ENCODE measurements at regions not wholly inside any gene's neighbourhood (a gene's known extent, or its start where the extent isn't known, plus 50 kb on each side); places are given as distances from the start of the nearest gene placed in this dataset.

DNA sequence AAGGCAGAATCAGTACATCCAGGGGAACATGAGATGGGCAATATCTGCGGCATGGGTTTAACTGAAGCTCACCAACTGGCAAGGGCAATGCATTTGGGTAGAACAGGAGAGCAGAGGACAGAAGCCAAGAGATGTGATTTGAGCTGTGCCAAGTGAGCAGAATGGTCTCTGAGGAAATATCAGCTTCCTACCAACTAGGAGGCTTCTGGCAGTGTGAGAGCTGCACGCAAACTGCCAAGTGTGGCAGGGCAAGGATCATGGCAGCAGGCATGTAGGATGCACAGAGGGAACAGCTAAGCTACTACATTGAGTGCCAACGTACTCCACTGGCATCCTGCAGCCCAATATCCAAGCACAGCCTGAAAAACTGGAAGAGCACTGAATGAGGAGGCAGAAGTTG lies 1036.5 kb downstream of the TUSC7 start:
- no peak for DNase-seq

DNA sequence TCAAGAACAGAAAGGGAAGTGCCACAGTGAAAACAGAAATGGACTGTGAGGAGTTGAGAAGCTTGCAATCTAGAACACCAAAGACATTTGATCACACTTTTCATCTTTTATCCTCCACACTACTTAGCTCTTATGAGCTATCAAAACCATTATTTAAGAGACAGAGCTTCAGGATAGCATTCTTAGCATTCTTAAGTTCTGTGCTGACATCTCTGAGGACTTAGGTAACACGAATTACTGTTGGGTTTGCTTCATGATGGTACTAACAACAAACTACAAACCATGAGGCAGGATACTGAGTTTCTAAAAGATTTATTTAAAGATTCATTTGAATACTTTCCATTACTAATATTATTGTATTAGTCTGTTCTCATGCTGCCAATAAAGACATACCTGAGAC lies 1038.6 kb downstream of the TUSC7 start:
- DNase-seq = no peak

DNA sequence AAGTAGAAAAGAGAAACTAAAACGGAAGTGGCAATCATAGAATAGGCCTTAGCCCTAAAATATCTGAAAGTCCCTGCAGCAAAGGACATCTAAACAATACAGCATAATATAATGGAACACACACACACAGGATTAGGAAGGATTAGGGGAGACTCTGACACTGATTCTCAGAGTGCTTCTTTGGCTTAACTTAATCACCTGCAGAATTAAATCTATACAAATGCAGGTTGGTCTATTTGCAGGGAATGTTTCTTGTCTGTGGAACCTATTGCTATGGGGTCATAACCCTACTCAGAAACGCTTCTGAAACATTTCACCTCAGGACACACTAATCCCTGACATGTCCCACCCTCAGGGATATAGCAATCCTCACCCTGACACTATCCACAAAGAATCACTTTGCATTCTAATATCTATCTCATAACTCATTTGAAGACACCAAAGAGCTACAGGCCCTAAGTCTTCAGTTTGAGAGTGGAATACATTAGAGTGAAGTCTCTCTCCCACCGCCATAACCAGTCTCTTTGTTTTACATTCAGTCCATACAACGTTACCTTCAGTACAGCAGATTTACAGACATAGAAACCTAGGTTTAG lies 1041.2 kb downstream of the TUSC7 start:
- DNase-seq = no peak

DNA sequence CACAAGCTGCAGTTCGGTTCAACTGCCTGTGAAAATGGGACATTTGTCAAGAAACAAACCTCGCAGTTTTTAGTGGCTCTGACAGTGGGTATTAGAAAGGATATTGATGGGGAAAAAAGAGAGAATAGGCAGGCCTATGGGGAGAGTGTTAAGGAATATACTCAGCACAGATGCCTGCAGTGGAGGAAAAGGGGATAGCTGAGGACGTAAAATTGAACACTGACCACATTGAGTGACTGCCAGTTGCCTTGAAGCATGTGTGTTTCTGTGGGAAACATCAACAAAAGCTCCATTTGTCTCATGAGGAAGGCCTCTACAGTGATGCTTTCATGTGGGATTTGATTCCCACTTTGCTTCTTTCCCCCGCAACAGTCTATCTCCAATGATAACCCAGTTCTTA lies 1042.1 kb downstream of the TUSC7 start:
- DNase-seq = no peak

DNA sequence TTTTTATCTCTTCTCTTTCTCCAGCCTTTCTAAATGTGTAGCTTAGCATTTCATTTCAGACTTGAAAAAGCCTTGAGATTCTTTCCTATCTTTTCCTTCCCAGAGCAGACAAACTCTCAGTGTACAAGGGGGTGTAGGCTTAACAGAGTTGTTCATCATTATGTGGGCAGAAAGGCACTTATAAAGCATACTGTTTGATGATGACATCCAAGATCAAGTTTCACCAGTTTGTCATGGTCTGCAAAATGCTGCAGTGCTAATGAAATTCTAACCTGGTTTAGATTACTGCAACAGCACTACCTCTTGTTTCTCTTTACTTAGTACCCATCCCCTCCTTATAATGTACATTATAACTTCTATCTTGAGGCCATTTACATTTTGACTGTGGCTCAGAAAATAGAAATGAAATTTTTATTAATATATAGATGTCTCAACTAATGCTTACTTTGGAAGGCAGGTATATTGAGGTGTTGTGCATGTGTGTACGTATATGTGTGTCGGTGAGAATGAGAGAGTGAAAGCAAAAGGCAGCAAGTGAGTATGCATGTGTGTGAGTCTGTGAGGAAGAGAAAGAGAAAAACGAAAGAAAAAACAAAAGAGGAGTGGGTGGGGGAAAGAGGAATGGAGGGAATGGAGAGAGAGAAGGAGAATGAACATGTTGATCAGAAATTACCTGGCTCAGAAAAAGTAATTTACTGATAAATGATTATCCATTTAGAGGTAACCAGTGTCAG lies 1043.6 kb downstream of the TUSC7 start:
- no peak for DNase-seq

DNA sequence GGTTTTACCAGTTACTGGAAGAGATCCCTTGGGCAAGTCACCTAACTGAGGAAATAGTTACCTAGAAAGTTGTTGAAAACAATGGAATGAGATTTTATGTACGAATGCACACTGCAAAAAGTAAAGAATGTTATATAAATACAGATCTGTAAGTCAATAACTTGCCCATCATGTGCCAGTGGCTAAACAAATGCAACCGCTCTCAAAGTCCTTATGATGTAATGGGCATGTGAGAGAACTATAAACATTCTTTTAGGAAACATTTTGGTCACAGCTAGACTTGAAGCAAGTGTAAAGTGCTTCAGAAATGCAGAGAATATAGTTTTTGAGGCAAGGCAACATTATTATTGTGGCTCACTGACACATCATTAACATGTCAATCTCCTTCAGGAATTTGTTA lies 1044.5 kb downstream of the TUSC7 start:
- no peak for DNase-seq

DNA sequence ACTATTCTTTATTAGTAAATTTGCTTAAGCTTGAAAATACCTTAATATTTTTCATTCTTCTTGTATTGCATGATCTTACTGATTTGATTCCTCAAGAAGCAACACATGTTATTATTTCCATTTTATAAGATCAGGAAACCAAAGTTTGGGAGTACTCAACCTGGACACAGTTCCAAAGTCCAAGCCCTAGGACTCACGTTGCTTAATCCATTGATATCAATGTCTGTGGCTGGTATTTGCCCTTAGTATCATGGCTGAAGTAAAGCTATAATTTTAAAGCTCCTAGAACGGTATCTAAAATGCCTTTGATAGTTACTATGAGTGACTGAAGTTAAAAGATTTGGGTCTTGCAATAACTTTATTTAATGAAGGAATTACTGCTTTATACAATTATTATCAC lies 1045.3 kb downstream of the TUSC7 start:
- DNase-seq = no peak

DNA sequence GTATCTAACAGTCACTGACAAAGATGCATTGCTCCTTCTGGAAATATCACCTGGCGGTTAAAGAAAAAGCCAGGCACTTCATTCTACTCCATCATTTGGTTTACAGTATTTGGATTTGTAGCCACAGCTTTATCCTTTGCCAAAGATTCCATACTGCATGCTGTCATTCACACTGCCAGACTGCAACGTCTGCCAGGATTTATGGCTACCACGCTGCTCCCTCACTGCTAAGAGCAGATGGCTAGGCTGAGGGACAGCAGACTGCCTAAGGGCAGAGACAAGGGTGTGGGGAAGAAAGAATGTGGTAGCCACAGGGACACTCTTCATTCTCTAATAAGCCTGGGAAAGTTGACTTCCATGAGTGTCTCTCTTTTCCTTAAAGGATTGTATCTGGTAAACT lies 1047.0 kb downstream of the TUSC7 start:
- no peak for DNase-seq

DNA sequence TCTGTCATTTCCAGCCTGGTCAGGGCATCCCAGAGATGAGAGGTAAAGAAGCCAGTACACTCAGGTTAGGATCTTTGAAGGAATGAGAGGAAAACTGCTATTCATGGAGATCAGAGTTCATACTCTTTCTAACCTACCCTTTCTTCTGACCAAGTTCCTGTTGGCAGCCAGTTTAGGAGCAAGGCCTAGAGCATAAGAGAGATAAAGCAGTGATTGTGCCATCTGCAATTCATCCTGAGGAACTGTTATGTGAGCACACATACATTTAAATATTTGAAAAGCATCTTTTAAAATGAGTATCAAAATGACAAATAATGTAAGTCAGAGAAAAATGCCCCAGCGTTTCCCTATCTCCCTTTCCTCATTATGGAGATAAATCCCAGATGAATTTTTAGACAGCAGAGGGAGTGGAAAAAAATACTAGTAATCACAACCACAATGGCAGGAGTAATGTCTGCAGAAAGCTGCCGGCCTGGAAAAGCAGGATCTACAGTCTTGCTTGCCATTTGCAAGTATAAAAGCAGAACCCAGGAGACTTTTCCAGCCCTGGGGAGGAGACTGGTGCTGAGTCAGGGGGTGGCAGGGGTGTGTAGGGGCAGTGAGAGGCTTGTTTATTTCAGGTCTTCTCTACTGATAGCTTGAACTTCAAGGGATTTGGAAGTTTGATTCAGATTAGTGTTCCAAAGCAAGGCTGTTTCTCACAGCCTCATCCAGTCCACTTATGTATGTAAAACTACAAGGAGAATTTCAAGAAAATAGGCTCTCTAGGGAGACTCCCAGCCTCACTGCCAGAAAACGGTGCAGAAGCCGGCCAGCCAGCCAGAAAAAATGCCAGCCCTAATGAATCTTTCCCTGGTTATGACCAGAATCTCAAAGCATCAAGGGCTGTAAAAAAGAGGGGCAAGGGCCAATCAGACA lies 1052.4 kb downstream of the TUSC7 start:
- DNase-seq = no peak

DNA sequence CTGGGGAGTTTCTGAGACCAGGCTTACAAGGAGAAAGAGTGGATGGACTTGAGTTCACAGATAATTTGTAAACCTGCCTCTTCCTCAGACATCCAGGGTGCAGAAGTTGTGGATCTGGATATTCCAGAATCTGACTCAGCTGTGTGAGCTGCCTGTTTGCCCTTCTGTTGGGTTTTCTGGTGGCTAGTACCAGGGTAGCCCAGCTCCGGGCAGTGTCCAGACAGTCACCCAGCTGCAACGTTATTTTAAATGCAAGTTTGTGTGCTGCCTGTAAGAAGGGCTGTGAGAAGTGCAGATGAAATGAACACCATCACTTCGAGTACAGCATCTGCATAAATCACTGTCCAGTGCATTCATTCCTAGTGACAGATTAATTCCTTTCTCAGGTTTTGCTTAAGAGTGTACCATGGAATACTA lies 1053.0 kb downstream of the TUSC7 start:
- DNase-seq = no peak

DNA sequence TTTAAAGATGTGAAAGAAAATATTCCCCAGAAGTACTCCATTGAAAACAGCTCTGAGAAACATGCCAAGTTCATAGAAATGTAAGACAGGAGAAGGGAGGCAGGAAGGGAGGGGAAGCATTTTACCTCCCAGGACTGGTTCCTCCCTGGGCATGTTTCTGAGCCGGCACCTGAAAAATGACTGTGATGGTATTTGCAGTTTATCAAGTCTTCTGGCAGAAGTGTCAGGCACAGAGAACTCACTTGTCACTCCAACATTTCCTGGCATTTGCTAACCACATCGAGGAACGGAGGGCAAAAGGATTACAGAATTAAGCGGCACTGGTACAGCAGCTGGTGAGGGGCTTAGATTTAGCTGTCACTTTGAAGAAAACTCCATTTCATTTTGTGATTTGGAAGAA lies 1054.0 kb downstream of the TUSC7 start:
- DNase-seq = no peak

DNA sequence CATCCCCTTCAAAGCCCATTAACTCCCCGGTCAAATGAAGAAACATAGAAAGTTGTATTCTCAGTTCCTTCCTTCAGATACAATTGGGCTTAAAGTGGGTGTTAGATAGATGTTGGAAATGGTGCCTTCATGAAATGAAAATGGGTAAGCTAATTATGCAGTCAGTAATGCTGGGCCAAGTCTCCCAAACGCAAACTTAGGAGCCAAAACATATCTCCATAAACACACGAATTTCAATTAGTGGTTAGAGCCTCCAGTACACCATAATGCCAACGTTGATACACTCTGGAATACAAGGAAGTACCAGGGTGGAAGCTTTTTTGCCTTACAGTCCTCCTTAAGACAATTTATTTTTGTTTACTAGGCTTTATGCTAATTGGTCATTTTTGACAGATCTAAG lies 1059.0 kb downstream of the TUSC7 start:
- DNase-seq = no peak

DNA sequence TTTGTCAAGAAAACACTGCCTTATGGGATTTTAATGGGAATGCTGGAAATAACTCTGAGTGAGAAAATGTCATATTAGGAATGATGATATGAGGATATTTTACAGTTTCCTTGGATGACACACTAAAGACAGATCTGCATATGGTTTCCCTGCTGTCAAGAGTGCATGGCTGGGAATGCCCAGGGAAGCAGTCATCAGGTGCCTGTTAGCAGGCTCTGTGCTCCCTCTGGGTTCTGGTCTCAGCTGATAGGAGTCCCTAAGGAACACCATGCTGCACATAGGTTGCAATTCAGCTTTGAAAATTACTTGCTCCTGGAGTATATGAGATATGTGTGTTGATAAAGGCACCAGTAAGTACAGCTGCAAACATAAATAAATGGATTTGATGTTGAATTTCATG lies 1064.6 kb downstream of the TUSC7 start:
- no peak for DNase-seq

DNA sequence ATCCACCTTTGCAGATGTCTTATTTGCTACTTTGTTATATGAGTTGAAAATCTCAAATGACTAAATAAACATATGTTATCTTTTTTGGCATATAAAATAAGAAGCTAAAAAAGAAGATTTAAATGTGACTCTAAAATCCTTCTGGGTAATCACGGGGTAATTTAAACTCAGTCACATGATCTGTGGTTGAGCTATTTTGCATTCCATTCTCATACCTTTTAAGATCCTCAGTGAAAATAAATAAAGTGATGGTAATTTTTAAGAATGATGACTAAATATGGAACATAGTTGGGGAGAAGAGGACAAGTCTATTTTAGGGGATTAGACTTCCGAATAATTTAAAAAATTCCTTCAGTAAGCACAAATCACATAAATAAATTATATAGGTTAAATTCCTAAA lies 1076.8 kb downstream of the TUSC7 start:
- no peak for DNase-seq

DNA sequence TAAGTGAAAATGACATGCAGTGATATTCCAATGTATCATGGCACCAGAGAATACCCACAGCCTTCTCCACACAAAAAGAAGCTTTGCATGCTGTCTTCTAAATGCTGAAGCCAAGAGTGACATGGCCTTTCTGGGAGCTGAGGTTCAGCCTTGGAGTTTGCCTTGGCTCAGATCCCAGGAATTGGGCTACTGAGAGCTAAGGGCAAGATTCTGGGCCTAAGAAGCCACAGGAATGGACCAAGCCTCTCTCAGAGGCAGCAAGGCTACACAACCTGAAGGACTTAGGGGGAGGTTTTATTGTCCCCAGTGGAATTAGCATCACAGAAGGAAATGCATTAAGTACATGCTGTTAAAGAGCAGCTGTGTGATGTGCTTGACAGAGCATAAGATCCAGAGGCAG lies 1078.5 kb downstream of the TUSC7 start:
- DNase-seq = no peak

DNA sequence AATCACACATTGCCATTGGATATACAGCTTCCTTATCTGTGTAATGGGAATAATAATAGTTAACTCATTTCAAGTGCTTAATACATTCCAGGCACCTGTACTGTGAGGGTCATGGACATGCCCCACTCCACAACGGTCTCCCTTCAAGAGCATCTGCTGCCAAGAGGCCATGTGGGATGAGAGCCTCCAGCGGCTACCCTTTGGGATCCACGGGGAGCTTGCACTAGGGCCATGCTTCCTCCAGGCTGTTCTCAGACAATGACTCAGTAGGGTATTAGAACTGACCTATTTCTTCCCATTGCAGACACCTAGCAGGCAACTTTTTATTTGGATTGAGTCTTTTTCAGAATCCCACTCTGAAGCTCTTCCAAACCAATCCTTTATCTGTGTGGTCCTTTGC lies 1078.9 kb downstream of the TUSC7 start:
- no peak for DNase-seq

DNA sequence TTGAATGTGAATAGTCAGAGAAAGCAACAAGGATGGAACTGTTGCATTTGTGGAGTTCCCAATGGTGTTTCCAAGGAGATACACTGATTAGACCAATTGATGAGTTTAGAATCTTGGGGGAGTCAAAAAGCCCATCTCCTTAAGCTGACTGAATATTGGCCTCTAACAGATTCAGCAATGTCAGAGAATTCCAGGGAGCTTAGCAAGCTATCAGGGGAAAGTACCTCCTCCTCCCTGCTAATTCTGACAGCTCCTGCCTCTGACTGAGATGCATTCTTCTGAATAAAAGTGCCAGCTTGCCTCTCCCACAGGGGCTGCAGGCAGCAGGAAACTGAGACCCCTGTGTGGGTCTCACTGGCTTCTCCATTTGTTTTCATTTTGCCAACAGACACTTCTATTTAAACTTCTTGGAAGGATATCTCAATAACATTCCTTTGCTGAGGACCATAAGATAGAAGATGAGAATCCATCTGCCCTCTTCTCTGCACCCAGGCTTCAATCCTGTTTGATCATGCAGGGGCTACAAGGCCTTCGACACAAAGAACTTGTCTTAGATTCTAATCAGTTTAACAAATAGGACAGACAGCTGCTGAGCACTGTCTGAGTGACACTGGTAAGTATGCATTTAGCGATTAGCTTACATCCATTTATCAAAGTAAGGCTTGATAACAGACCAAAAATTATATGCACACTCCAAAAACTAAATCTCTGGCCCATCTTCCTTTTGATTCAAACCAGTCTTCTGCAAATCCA lies 1080.8 kb downstream of the TUSC7 start:
- no peak for DNase-seq

DNA sequence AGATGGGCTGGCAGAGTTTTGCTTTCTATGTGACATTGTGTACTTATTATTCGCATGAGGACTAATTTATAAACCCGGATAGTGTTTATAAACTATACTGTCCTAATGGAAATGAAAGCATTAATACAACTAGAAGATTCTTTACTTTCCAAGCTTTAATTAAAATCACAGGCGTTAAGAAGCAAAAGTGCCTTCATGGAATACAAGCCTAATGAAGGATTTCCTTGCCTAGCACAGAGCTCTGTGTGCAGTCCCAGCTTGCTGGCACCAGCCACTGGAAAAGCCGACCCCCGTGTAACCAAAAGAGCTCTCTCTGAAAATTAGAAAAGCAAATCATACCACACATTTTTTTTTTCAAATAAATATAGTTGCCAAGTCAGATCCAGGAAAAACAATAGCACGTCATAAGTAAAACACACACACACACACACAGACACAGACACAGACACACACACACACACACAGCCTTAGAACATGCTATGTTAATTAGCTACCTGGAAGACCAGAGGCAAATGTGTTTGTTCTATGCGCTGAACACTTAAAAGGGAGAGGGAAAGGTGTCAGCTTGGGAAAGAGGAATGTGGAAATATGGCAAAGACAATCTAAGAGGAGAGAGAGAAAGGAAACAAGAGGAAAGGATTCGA lies 1084.2 kb downstream of the TUSC7 start:
- no peak for DNase-seq

DNA sequence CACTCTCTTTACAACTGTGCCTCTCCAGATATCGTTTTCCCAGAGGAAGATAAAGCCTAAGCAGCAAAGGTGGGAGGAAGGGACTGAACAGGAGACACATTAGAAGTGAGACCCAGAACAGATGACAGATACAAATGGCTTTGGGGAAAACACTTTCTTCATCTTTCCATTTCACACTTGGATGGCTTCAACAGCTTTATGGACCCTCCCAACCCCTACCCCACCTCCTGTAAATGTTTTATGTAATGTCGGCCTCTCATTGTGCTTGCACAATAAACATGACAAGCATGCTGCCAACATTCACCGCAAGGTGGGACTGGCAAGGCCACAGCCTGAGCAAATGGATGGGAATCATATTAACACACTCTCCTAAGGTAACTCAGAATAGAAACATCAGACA lies 1088.6 kb downstream of the TUSC7 start:
- no peak for DNase-seq

DNA sequence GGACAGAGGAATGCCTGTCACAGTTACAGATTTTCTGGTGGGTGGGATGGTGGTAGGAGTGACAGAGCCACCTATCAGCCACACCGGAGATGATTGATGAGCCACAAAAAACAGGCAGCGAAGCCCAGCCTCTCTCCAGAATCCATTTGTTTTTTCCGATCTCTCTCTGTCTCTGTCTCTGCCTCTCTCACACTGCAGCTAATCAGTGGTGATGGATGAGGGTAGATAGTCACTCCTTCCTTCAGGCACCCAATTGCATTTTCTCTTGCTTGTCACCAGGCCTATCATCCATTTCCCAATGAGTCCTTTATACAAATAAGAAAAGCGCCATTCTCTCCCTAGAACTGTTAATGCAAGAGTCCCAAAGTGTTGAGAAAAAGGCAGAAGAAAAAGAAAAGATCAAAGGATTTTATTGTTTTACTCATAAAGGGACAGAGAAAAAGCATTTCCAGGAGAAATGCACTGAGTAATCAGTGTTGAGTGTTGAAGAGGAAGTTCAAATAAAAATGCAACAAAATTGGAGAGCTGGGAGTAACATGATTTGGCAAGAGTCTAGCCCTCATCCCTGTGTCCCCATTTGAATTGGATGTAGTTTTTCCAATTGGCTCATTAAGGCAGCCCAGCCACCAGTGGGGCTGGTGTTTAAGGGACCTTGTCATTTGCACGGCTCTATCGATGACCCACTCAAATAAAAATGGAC lies 1089.3 kb downstream of the TUSC7 start:
- DNase-seq = no peak

DNA sequence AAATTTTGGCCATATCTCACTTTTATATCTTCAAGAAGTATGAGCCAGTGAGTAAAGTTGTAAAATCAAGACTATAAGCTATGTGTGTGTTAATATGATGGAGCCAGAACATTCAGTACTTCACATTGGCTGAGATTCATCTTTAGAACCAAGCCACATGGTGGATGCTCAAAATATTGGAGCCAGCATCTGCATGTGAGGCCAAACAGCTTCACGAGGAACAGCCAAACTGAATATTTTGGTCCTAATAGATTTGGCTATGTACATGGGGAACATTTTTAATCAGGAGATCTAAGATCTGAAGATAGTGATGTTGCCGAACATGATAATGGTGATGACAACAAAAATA lies 1089.8 kb downstream of the TUSC7 start:
- no peak for DNase-seq

DNA sequence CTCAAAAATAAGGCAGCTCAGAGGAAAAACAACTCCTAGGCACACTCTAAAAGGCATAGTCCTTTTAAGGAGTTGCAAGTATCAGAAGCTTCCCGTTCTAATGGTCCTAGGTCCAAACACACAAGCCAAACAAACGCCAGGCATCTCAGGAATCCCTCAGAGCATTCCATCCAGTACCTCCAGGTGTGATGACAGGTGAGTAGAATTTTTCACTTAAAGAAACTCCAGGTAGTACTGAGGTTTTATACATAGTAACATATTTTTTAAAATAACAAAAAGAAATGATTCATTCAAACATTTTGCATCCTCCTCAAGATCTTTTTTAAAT lies 1092.3 kb downstream of the TUSC7 start:
- no peak for DNase-seq

Data from activated CD4-positive, alpha-beta T cell treated with anti-CD3 and anti-CD28 coated beads for 48 hours (primary cell).